Fibroblast of skin of right biceps (primary cell): ENCODE measurements at regions not wholly inside any gene's neighbourhood (a gene's known extent, or its start where the extent isn't known, plus 50 kb on each side); places are given as distances from the start of the nearest gene placed in this dataset.

Source experiments
- DNase-seq: peaks from one replicate; pipeline ENCODE4 v3.0.0-alpha.2; 2013

DNA sequence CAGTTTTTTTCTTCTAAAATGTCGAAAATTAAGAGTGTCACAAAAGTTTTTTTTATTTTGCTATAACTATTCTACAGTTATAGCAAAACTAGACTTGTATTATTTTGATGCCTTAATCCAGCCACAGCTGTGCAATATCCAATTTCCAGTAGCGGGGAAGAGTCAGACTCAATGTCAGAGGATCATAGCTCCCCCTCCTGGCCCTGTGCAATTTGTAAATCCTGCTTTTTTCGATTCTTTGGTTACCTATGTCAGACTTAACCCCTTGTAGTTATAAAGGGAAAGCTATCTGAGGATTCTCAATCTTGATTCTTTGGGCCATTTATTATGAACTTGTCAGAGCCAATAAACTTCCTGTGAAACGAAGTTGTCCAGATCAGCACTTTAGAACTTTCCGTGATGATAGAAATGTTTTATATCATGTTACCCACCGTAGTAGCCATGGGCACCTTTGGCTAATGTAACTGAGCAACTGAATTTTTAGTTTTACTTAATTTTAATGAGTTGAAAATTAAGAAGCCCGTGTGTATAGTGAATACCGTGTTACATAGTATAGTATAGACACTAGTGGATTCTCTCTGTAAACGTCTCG is 87.7 kb upstream of the PRKCQ start:
- peak; percentile 24 for DNase-seq

DNA sequence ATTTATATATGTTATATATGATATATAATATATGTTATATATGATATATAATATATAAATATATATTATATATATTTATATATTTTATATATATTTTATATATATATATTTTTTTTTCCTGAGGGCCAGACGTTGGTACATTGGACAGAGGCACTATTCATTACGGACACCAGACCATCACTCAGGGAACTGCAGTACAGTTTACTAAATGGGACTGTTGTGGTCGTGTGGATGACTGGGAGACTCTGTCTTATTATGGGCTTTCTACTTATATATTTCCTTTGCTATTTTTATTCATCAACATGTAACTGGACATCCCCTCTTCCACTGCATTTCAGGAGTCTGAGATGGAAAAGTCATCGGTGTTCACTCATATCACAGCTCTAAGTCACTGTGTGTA is 87.1 kb upstream of the PRKCQ start:
- no peak for DNase-seq

DNA sequence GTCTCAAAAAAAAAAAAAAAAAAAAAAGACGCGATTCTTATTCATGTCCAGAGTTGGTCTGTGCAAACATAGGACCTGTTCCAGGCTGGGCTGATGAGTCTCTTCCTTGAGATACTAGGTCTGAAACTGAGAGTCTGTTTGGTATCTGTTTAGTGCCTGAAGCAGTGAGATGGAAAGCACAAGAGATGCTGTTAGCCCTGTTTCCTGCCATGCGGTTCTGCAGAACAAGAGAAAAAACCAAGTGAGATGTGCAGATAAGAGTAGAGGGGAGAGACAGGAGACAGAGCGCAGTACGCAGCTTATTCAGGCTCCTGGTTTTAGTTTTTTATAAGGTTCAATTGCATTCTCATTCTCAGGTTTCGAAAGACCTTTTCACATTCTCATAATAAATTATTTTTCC is 85.8 kb upstream of the PRKCQ start:
- DNase-seq, result no peak

DNA sequence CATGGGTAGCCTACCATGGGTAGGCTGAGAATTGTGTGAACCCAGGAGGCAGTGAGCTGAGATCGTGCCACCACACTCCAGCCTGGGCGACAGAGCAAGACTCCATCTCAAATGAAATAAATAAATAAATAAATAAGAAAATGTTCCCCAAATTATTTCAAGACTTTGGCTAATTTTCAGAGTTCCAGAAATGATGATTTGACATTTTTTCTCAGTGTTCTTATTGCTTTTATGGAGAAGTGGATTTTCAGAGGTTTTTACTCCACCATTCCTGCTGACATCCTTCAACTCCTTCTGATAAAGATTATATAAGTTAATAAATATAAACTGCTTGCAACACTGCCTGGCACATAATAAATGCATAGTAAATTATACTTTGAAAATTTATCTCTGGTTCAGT is 80.4 kb upstream of the PRKCQ start:
- DNase-seq, result no peak

DNA sequence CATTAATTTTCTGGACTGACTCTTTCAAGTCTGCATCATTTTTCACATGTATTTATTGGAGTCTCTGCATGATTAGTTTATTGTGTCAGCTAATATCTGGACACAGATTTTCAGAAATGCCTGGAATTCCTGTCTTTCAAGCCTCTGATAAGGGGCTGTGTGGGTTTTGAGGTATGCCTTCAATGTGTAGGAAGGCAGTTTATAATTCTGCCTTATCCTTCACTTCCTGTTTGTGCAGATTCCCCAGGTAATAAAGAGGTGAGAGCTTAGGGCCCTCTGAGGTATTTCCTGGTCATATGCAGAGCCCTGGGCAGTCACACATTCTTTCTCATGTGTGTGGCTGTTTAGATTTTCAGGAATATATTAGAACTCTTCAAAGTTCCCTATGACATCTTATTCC is 79.4 kb upstream of the PRKCQ start:
- no peak for DNase-seq

DNA sequence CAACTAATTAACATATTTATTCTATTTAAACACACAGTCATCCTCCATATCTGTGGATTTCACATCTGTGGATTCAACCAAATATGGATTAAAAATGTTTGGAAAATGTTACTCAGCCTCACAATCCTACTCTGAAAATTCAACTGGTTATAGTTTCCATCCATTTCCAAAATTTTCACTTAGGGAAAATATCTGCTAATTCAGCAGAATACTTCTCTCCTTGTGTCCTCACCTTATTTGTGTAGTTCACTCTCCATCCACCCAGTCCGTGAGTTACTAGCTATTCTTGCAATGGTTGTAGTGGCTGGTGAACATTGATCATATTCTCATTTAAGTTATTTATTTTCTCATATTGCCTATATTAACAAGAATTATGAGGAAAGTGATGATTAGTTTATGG is 77.6 kb upstream of the PRKCQ start:
- DNase-seq, result no peak

DNA sequence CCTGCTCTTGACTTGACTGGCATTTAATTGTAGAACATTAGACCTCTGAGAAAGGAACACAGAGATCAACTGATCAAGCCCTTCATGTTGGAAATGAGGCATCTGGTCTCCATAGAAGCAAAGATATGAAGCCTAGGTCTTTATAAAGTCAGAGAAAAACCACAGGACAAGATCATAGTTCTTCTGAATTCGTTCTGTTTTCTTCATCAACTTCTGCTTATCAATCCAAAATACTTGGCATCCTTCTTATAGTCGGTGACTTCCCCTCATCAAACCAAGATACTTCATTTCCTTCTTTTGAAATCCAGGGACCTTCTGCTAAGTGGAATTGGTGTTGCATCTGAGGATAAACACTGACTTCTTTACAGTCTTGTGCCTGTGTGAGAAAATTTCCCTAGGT is 77.1 kb upstream of the PRKCQ start:
- no peak for DNase-seq

DNA sequence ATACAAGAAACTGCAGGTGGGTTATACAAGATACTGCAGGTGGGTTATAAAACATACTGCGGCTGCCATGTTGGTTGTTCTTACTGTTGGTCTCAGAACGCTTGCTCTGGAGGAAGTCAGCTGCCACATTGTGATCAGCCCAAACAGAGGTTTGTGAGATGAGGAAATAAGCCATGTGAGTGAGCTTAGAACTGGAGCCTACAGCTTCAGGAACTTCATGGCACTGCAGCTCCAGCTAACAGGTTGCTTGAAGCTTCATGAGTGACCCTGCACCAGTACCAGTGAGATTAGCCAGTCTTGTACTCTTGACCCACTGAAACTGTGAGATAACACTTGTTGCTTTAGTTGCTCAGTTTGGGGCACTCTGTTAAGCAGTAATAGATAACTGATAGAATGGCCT is 74.5 kb upstream of the PRKCQ start:
- DNase-seq, result no peak

DNA sequence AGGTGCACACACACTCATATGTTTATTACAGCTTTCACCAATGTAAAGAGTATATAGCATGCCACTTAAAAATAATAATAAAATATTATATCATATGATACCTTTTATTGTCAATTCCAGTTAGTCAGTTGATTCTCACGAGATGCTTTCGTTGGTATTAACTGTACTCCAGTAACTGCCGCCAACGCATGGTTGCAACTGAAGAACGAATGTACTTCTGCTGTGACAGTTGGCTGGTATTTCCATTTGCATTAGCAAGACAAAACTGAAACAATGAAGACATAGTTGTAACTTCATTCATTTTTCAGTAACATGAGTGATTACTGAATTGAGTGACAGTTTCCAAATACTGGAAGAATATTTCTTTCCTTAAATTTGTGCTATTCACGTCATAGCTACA is 70.5 kb upstream of the PRKCQ start:
- no peak for DNase-seq

DNA sequence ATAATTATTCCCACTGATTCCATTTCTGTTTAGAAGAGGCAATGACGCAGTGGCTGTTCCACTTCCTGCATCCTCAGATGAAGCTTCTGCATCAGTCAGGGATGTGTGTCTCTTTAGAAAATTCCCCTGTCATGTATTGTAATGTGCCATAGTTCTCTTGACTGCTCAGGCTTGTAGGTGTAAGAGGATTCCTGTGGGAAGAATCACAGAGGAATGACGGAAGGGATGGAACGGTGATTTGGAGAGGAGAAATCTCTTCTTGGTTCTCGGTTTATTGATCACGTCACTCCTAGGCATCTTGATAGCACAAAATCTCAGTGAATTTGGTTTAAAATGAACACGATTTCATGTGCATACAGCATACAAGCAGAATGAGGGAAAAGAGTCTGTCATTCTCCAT is 69.8 kb upstream of the PRKCQ start:
- DNase-seq, result no peak

DNA sequence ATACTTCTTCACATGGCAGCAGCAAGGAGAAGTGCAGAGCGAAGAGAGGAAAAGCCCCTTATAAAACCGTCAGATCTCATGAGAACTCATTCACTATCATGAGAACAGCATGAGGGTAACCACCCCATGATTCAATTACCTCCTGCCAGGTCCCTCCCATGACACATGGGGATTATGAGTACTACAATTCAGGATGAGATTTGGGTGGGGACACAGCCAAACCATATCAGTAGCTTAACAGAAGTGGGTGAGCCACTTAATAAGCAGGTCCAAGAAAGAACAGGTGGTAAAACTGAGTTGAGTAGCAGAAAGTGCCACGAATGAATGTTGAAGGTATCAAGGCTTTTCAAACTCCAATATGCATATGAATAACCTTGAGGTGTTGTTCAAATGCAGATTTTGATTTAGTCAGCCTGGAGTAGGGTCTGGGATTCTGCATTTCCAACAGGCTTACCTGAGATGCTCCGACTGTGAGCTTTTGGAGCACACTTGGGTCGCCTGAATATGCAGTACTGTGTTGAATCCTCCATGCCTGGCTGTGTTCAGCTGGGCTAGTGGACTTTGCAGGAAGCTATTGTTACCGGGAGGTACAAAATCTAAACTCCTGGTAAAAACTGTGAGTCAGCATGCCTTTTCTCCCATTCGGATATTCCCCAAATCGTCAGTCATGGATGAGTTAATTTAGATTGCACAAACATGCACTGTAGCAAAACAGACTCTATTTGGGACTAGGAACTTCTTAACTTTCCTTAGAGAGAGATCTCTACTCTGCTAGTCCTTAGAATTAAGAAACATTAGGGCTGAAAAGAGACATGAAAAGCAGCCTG is 69.0 kb upstream of the PRKCQ start:
- no peak for DNase-seq

DNA sequence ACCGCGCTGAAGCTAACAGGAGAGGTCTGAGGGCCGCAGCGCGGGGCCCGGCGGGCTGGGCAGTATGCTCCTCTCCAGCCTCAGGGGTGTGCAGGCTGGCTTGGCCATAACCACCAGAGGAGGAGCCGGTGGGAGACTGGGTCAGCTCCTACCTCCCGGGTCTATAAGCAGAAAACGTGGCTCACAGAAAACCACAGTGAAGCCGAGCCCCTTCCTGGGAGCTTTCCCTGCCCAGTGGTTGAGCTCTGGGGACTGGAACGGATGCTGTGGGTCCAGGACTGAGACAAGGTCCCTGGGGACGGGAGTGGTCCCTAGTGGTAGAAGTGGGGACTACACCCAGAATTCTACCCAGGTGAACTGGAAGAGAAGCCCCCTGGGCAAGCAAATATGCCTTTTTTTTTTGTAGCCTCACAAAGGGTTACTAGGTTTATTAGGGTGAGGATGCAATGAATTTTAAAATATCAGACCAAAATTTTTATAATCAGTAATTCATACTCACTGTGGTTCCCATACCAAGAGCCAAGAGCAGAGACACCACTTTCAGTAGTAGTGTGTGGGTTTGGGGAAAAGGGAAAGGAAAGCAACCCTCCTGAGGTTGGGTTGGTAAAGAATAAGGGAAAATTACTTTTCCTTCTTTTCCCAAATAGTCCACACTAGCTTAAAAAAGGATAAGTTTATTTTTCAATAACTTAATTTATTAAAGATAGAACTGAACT is 67.9 kb upstream of the PRKCQ start:
- DNase-seq, result peak; percentile 11

DNA sequence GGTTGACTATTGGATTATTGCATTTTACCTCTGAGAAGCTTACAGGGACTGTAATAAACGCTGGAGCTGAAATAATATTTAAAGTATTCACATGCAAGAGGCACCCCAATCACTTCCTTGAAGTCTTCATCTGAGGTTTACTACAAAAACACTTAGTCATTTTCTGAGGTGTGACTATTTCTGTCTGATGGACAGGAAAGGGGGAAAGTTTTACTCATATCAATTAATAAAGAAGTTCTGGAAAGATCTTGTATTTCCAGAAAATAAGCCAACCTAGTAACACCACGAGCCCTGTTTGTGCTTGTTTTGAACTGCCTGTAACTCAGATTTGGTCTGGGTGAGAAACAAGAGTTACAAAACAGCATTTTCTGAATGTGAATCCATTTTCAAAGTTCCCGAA is 63.9 kb upstream of the PRKCQ start:
- no peak for DNase-seq

DNA sequence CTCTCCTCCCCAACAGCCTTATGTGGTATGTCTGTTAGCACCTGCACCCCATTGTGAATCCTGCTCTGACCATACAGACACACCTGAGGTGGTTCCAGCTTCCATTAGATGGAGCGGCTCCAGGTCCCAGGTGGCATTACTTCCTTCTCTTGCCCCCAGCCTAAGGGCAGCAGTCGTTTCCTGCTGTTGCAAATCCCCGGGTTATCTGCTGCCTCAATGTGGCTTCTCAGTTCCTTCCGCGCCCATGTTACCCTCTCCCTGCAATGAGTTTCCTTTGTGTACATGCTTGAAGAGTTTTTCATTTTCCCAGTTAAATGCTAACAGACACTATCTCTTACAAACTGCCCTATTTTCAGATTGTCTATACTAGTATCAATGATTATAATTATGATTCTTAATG is 62.8 kb upstream of the PRKCQ start:
- no peak for DNase-seq

DNA sequence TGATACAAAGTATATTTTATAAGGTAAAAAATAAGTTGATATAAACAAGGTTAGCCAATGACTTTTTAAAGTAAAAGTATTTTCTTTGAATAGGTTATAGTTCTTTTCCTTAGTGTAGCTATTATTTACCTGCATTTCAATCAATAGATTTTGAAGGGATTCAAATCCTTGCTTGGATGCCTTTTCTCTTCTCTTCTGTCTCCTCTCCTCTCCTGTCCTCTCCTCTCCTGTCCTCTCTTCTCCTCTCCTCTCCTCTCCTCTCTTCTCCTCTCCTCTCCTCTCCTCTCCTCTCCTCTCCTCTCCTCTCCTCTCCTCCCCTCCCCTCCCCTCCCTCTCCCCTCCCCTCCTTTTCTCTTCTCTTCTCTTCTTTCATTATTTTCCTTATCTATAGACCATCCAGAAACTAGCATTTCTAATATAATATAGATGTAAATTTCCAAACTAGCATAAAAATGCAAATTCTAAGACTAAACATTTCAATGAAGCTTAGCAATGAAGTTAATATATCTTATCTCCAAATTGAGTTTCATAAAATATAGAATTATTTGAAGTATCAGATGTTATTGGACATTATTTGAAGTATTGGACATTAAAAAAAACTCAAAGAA is 60.5 kb upstream of the PRKCQ start:
- no peak for DNase-seq

DNA sequence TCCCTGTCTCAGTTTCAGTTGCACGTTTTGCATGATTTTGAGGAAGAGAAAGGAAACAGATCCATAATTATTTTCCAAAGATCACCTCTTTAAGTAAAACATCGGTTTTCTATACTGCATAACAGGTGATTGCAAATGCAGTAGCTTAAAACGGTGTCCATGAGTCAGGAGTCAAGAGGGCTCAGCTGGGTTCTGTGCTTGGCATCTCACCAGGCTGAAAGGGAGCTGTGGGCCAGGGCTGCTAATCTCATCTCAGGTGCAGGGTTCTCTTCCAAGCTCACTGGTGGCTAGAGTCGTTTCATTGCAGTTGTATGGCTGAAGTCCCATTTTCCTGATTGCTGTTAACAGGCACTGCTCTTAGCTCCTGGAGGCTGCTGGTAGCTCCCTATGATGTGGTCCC is 57.0 kb upstream of the PRKCQ start:
- DNase-seq, result no peak

DNA sequence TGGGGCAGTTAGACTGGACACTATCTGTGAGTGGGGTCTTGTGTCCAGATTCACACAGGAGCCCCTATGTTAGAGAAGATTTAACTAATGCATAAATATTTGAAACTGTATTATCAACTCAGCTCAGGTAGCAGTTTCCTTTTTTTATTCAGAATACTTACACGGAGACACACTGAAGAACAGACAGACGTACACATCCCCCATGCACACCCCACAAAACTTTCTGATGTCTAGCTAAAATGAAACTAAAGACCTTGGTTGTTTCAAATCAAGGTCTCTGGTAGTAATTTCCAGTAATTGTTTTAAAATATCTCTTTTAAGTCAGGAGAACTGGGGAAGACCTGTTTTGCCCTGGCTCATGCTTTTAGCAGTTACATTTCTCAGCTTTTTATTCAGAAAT is 55.7 kb upstream of the PRKCQ start:
- DNase-seq, result no peak
